ENCODE measurements at regions not wholly inside any gene's neighbourhood (a gene's known extent, or its start where the extent isn't known, plus 50 kb on each side); places are given as distances from the start of the nearest gene placed in this dataset.
"Not testable (repeated sequence)": the region's sequence is repeated elsewhere in the genome, so short reads cannot be mapped to it uniquely, and the experiment has no call there.

DNA sequence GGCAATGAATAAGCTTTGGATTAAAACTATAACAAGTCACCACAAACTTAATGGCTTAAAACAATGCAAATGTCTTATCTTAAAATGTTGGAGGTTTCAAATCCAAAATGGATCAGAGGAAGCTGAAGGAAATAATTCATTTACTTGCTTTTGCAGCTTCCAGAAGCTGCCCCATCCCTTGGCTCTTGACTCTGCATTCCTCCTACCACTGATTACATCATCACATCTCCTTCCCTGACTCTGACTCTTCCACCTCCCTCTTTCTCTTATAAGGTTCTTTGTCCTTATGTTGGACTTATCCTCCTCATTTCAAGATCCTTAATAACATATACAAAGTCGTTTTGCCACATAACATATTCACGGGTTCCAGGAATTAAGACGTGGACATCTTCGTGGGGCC, 982.8 kb upstream of the ROBO1 start:
- no peak for ATAC-seq
- H3K27me3 ChIP-seq: no peaks in the 10 kb centered on the region
- H3K4me1 ChIP-seq: no peaks in the 10 kb centered on the region
- TF ChIP-seq EP300 (IDR thresholded peaks at IDR 0.05) (no peak), POLR2A (IDR thresholded peaks at IDR 0.05) (no peak)
- TF ChIP-seq, protein P1, sequence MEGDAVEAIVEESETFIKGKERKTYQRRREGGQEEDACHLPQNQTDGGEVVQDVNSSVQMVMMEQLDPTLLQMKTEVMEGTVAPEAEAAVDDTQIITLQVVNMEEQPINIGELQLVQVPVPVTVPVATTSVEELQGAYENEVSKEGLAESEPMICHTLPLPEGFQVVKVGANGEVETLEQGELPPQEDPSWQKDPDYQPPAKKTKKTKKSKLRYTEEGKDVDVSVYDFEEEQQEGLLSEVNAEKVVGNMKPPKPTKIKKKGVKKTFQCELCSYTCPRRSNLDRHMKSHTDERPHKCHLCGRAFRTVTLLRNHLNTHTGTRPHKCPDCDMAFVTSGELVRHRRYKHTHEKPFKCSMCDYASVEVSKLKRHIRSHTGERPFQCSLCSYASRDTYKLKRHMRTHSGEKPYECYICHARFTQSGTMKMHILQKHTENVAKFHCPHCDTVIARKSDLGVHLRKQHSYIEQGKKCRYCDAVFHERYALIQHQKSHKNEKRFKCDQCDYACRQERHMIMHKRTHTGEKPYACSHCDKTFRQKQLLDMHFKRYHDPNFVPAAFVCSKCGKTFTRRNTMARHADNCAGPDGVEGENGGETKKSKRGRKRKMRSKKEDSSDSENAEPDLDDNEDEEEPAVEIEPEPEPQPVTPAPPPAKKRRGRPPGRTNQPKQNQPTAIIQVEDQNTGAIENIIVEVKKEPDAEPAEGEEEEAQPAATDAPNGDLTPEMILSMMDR (IDR thresholded peaks at IDR 0.05): no peak
- WGBS, 2 donors (ENCODE audit: low coverage in 1 of 2): 88% methylated on average over 3 to 4 of the region's 4 CpGs
- no peaks in the 10 kb centered on the region for H3K36me3 ChIP-seq
- H3K4me3 ChIP-seq: no peak overlapping the region
- no peak overlapping the region for H3K27ac ChIP-seq
- H3K9me3 ChIP-seq: no peaks in the 10 kb centered on the region

DNA sequence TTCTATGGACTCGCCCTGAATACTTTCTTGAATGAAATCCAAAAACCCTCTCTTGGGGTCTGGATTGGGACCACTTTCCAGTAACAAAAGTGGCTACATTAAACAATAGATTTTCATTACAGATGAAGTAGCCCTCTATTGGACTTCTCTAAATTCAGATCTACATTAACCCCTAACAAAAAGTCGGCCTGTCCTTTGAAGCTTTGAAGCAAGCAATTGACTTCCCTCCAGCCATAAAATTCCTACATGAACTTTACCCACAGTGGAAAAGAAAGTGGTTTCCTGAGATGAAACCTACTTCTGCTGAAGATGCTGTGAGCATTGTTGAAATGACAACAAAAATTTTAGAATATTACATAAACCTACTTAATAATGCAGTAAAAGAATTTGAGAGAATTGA, 967.1 kb upstream of the ROBO1 start:
- 70 to 75% methylated on average over 2 of the region's 2 CpGs for WGBS, 2 donors (ENCODE audit: low coverage in 1 of 2)
- Histone ChIP-seq H3K27me3 (no peaks in the 10 kb centered on the region), H3K27ac (no peak overlapping the region), H3K4me1 (no peaks in the 10 kb centered on the region), H3K9me3 (no peaks in the 10 kb centered on the region), H3K4me3 (no peak overlapping the region), H3K36me3 (no peaks in the 10 kb centered on the region)
- no peak for ATAC-seq
- TF ChIP-seq POLR2AphosphoS5 (IDR thresholded peaks at IDR 0.05) (no peak), POLR2A (IDR thresholded peaks at IDR 0.05) (no peak), EP300 (IDR thresholded peaks at IDR 0.05) (no peak)
- TF ChIP-seq, protein P1 (IDR thresholded peaks at IDR 0.05): no peak

DNA sequence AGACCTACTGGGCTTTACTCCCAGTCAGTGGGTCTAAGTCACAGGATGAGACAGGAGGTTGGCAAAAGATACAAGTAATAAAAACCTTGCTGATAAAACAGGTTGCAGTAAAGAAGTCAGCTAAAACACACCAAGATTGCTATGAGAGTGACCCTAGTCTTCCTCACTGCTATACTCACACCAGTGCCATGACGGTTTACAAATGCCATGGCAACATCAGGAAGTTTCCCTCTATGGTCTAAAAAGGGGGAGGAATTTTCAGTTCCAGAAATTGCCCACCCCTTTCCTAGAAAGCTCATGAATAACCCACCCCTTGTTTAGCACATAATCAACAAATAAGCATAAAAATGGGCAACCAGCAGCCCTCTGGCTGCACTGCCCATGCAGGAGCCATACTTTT, 966.7 kb upstream of the ROBO1 start:
- no peak for ATAC-seq
- TF ChIP-seq EP300 (IDR thresholded peaks at IDR 0.05) (no peak), POLR2AphosphoS5 (IDR thresholded peaks at IDR 0.05) (no peak), POLR2A (IDR thresholded peaks at IDR 0.05) (no peak)
- TF ChIP-seq, protein P1 (IDR thresholded peaks at IDR 0.05): no peak
- H3K27ac ChIP-seq: no peak overlapping the region

DNA sequence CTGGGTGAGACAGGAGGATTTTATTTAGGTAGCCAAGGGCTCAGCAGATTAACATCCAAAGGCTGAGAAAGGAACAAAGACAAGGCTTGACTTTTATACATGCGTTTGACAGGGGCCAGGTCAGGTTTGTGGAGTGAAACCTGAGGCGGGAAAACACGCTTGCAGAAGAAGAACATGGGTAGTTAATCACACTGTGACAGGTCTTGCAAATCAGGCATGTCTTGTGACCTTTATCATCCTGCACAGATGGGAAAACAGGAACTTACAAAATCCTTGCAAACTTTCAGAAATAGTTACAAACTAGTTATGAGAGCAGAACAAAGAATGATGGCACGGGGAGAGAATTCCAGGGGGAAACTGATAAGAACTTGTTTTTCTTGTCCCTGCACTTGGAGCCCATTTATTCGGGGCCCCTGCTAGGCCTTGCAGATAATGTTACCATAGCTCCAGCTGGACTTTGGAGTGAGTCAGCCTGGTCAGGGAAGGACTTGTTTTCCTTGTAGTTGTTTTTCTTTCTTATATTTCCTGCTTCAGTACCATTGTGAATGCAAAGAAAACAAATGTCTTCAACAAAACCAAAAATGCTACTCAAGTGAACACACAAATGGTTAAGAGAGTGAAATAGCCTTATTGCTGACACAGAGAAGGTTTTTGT, 965.9 kb upstream of the ROBO1 start:
- no peaks in the 10 kb centered on the region for H3K36me3 ChIP-seq
- H3K4me3 ChIP-seq: no peak overlapping the region
- H3K9me3 ChIP-seq: no peaks in the 10 kb centered on the region
- WGBS, 2 donors (ENCODE audit: low coverage in 1 of 2): 44 to 47% methylated on average over 3 to 5 of the region's 5 CpGs
- H3K4me1 ChIP-seq: no peaks in the 10 kb centered on the region
- H3K27me3 ChIP-seq: no peaks in the 10 kb centered on the region
- ATAC-seq: no peak
- TF ChIP-seq POLR2AphosphoS5 (IDR thresholded peaks at IDR 0.05) (no peak), EP300 (IDR thresholded peaks at IDR 0.05) (no peak), POLR2A (IDR thresholded peaks at IDR 0.05) (no peak)
- TF ChIP-seq, protein P1 (IDR thresholded peaks at IDR 0.05): no peak
- H3K27ac ChIP-seq: no peak overlapping the region

More for the DNA sequence above, 966.7 kb upstream of the ROBO1 start:
- H3K4me3 ChIP-seq: no peak overlapping the region
- no peaks in the 10 kb centered on the region for H3K9me3 ChIP-seq
- H3K36me3 ChIP-seq: no peaks in the 10 kb centered on the region
- H3K4me1 ChIP-seq: no peaks in the 10 kb centered on the region
- 81 to 91% methylated on average over 1 of the region's 1 CpG for WGBS, 2 donors (ENCODE audit: low coverage in 1 of 2)
- H3K27me3 ChIP-seq: no peaks in the 10 kb centered on the region

DNA sequence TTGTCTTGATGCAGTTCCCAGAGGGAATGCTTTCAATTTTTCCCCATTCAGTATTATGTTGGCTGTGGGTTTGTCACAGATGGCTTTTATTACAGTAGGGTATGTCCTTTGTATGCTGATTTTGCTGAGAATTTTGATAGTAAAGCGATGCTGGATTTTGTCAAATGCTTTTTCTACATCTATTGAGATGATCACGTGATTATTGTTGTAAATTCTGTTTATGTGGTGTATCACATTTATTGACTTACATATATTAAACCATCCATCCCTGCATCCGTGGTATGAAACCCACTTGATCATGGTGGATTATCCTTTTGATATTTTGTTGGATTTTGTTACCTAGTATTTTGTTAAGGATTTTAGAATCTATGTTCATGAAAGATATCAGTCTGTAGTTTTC, 959.8 kb upstream of the ROBO1 start:
- not testable (repeated sequence) for H3K36me3 ChIP-seq, H3K4me3 ChIP-seq, H3K27ac ChIP-seq, H3K9me3 ChIP-seq, H3K4me1 ChIP-seq, H3K27me3 ChIP-seq, ATAC-seq
- WGBS, 2 donors (ENCODE audit: low coverage in 1 of 2): 71 to 92% methylated on average over 3 of the region's 3 CpGs

DNA sequence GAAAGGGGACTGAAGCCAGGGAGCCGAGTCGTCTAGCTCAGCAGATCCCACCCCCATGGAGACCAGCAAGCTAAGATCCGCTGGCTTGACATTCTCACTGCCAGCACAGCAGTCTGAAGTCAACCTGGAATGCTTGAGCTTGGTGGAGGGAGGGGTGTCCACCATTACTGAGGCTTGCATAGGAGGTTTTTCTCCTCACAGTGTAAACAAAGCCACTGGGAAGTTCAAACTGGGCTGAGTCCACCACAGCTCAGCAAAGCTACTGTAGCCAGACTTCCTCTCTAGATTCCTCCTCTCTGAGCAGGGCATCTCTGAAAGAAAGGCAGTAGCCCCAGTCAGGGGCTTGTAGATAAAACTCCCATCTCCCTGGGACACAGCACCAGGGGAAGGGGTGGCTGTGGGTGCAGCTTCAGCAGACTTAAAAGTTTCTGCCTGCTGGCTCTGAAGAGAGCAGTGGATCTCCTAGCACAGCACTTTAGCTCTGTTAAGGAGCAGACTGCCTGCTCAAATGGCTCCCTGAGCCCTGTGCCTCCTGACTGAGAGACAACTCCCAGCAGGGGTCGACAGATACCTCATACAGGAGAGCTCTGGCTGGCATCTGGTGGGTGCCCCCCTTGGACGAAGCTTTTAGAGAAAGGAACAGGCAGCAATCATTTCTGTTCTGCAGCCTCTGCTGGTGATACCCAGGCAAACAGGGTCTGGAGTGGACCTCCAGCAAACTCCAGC, 942.0 kb upstream of the ROBO1 start:
- H3K9me3 ChIP-seq, ATAC-seq, H3K36me3 ChIP-seq, H3K27me3 ChIP-seq, H3K4me3 ChIP-seq, H3K4me1 ChIP-seq, H3K27ac ChIP-seq: not testable (repeated sequence)
- WGBS, 2 donors (ENCODE audit: low coverage in 1 of 2): no CpG with 5 or more reads among the region's 5 CpGs

Data from gastroesophageal sphincter (tissue), 4 donors.